ENCODE measurements at regions not wholly inside any gene's neighbourhood (a gene's known extent, or its start where the extent isn't known, plus 50 kb on each side); places are given as distances from the start of the nearest gene placed in this dataset.

GRCh38 chr16:55380485-55380884, 56.5 kb downstream of the IRX6 start:
- no peak overlapping the region for H3K4me3 ChIP-seq (ENCODE audit: low read depth, low read length)
- no peak for DNase-seq (ENCODE audit: low read depth)
- no peak for TF ChIP-seq CTCF (conservative IDR thresholded peaks at IDR 0.05; ENCODE audit: low read depth, low read length)

DNA sequence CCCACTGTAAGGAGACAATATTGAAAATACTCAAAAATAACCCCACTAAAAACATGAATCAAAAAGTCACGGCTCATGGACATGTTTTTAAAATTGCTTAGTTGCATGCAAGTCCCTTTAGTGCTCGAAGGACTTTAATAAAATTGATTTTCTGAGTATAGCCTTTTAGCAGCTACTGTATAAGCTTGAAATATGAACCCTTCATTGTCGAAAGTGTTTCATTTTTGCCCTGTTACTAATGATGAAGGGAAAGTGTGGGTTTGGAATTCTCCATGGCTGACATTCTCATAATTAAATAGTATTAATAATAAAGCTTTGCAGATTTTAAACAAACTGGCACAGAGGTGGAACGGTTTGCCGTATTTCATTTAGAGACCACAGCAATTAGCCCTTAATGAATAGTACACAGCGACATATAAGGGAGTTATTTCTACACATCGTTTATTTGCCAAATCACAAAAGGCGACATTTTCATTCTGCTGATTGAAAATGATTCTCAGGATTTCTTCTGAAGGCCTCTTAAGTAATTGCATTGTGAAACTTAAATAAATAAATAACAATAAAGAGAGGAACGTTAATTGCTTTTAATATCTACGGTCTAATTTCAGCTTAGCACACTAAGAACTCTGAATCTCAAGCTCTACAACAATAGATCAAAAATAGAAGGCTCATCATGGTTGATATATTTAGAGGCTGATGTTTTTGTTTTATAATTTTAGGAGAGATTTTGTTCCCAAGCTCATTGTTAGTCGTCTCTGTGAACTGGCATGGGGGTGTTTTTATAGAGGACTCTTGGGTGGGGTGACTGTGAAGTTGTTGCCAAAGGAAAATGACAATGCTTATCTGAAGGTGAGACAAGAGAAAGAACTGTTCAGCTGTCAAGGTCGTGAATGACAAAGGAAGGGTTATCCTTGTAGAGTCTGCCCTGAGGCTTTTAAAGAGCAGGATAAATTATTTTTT, 60.6 kb downstream of the IRX6 start:
- no peak for TF ChIP-seq CTCF (conservative IDR thresholded peaks at IDR 0.05; ENCODE audit: low read depth, low read length)
- no peak for DNase-seq (ENCODE audit: low read depth)
- H3K4me3 ChIP-seq (ENCODE audit: low read depth, low read length), result no peak overlapping the region

GRCh38 chr16:55385359-55385758, 61.4 kb downstream of the IRX6 start:
- TF ChIP-seq CTCF (conservative IDR thresholded peaks at IDR 0.05; ENCODE audit: low read depth, low read length), result no peak
- H3K4me3 ChIP-seq (ENCODE audit: low read depth, low read length), result no peak overlapping the region
- no peak for DNase-seq (ENCODE audit: low read depth)

DNA sequence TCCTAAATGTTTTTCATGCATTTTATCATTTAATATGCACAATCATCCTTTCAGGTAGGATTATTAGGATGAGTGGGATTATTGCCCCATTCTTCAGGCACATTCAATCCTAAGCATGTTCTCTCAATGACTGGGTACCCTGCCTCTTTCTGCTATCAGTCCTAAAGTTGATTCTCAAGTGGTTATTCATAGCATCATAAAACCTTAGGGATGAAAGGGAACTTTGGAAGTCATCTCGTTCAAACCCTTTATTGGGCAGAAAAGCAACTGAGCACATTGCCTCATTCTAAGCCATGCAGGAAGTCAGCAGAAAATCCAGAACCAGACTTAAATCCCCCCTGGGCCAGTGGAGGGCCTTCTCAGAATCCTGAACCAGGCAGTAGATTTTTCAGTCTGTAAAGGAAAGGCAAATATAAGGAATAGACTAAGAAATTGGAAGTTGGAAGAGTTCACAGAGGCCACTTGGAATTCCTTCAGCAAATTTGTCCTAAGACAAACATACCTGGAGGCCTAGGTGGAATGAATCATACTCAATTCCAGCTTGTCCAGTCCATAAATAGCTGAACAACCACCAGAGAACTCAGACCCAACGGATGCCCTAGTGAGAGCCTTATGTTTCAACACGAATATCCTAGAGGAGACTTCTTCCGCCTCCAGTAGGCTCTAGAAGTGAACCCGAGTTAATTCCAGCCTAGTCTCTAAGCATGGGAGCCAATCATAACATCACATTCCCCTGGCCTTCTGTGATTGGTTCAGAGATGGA, 62.7 kb downstream of the IRX6 start:
- H3K4me3 ChIP-seq (ENCODE audit: low read depth, low read length), result no peak overlapping the region
- no peak for TF ChIP-seq CTCF (conservative IDR thresholded peaks at IDR 0.05; ENCODE audit: low read depth, low read length)
- no peak for DNase-seq (ENCODE audit: low read depth)

GRCh38 chr16:55388131-55388862, 64.3 kb downstream of the IRX6 start:
- no peak overlapping the region for H3K4me3 ChIP-seq (ENCODE audit: low read depth, low read length)
- DNase-seq (ENCODE audit: low read depth), result no peak
- no peak for TF ChIP-seq CTCF (conservative IDR thresholded peaks at IDR 0.05; ENCODE audit: low read depth, low read length)

- DNase-seq (ENCODE audit: low read depth), result no peak
- TF ChIP-seq CTCF (conservative IDR thresholded peaks at IDR 0.05; ENCODE audit: low read depth, low read length), result no peak
- H3K4me3 ChIP-seq (ENCODE audit: low read depth, low read length), result no peak overlapping the region
Observed at GRCh38 chr16:55389426-55390073, 65.5 kb downstream of the IRX6 start.
